Muscle layer of colon (tissue), 2 donors: ENCODE measurements at regions not wholly inside any gene's neighbourhood (a gene's known extent, or its start where the extent isn't known, plus 50 kb on each side); places are given as distances from the start of the nearest gene placed in this dataset.
"Not testable (repeated sequence)": the region's sequence is repeated elsewhere in the genome, so short reads cannot be mapped to it uniquely, and the experiment has no call there.

Experiments
- H3K27ac ChIP-seq: one replicate; pipeline ENCODE4 v1.7.0; 2013; ENCODE audit warnings: low read depth, mild to moderate bottlenecking, low read length, moderate library complexity
- H3K27me3 ChIP-seq, 2 donors: one replicate each; pipeline ENCODE4 v1.7.0; 2013; ENCODE audit warnings: low read length in 2 of 2, mild to moderate bottlenecking in 2 of 2; ENCODE audit not compliant: insufficient read depth in 2 of 2, control insufficient read depth in 1 of 2
- H3K36me3 ChIP-seq: one replicate; pipeline ENCODE4 v1.7.0; 2013; ENCODE audit warnings: mild to moderate bottlenecking, low read length; ENCODE audit not compliant: insufficient read depth
- H3K4me1 ChIP-seq: one replicate; pipeline ENCODE4 v1.7.0; 2013; ENCODE audit warnings: mild to moderate bottlenecking, low read length; ENCODE audit not compliant: insufficient read depth
- H3K4me3 ChIP-seq, 2 donors: one replicate each; pipeline ENCODE4 v1.7.0; 2013; ENCODE audit warnings: low read length in 2 of 2, low read depth in 1 of 2, mild to moderate bottlenecking in 1 of 2, moderate library complexity in 1 of 2
- H3K9ac ChIP-seq: one replicate; pipeline ENCODE4 v1.7.0; 2013; ENCODE audit warnings: low read length
- H3K9me3 ChIP-seq: one replicate; pipeline ENCODE4 v1.7.0; 2013; ENCODE audit warnings: mild to moderate bottlenecking, low read length
- donor health status: abdominal sarcoma.
- donor health status: Adenocarcinoma of cecum.

DNA sequence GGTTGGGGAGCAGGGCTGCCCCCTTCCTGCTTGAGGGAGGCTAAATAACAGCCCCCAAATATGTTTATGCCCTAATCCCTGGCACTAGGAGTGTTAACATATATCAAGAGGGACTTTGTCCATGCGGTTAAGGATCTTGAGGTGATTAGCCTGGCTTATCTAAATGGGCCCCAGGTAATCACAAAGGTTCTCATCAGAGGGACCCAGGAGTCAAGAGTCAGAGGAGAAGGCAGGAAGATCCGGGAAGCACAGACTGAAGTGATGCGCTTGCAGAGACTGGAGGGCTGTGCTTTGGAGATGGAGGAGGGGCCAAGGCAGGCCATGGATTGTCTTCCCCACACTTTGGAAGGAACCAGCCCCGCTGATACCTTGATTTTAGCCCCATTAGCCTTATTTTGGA lies 86.4 kb downstream of the IER5 start:
- Histone ChIP-seq H3K27me3 (no peaks in the 10 kb centered on the region), H3K4me1 (peaks cover 6% of the 10 kb centered on the region), H3K27ac (no peak overlapping the region), H3K36me3 (no peaks in the 10 kb centered on the region), H3K4me3 (no peak overlapping the region), H3K9ac (no peak overlapping the region), H3K9me3 (no peaks in the 10 kb centered on the region)

GRCh38 chr1:181175356-181175910 lies 86.9 kb downstream of the IER5 start:
- H3K4me3 ChIP-seq, result no peak overlapping the region
- no peak overlapping the region for H3K9ac ChIP-seq
- no peaks in the 10 kb centered on the region for H3K36me3 ChIP-seq
- no peaks in the 10 kb centered on the region for H3K27me3 ChIP-seq
- peaks cover 12% of the 10 kb centered on the region for H3K4me1 ChIP-seq
- no peaks in the 10 kb centered on the region for H3K9me3 ChIP-seq
- no peak overlapping the region for H3K27ac ChIP-seq

DNA sequence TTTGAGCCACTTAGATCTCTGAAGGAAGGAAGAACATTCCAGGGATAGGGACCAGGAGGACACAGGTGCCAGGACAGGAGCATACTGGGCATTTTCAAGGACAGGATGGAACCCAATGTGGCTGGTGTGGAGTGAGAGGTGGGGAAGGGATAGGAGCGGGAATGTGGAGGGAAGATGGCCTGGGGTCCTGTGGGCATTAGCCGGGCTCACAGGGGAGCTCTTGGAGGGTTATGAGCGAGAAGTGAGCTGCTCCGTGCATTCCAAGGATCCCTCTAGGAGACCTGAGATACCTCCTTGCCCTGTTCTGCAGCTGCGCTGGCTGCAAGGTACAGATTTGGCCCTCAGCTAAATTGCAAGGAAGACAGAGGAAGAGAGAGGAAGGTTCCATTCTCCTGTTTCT lies 87.5 kb downstream of the IER5 start:
- H3K27me3 ChIP-seq, result no peaks in the 10 kb centered on the region
- no peak overlapping the region for H3K27ac ChIP-seq
- H3K36me3 ChIP-seq, result no peaks in the 10 kb centered on the region
- H3K4me1 ChIP-seq, result peaks cover 15% of the 10 kb centered on the region
- H3K4me3 ChIP-seq, result no peak overlapping the region
- H3K9me3 ChIP-seq, result no peaks in the 10 kb centered on the region
- no peak overlapping the region for H3K9ac ChIP-seq

DNA sequence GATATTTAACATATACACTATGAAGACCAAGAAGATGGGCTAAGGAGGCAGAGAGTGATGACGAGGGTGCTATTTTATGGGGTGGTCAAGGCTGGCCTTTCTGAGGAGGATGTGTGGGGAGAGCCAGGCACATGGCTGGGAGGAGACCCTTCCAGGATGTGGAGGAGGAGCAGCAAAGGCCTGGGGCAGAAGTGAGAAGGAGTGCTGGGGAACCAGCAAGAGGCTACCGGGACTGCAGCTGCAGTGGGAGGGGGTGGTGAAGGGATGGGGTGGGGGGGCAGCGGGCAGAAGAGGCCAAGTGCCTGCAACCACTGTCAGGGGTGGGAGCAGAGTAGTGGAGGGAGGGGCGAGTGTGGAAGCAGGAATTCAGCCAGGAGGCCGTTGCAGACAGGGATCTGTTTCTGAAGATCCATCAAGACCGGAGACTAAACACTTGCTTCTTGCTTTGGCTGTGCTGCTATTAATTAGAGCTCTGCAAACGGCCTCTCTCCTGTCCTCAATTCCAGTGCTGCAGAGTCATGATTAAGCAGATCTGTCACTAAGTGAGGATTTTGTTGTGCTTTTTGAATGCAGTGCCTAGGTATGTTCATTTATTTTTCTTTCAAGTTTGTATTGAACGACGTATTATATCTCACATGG lies 89.9 kb downstream of the IER5 start:
- H3K4me1 ChIP-seq, result peaks cover 15% of the 10 kb centered on the region
- no peak overlapping the region for H3K27ac ChIP-seq
- no peak overlapping the region for H3K4me3 ChIP-seq
- H3K9ac ChIP-seq, result no peak overlapping the region
- no peaks in the 10 kb centered on the region for H3K27me3 ChIP-seq
- no peaks in the 10 kb centered on the region for H3K36me3 ChIP-seq
- no peaks in the 10 kb centered on the region for H3K9me3 ChIP-seq

- H3K9me3 ChIP-seq, result no peaks in the 10 kb centered on the region
- no peak overlapping the region for H3K9ac ChIP-seq
- no peak overlapping the region for H3K4me3 ChIP-seq
- H3K4me1 ChIP-seq, result peaks cover 15% of the 10 kb centered on the region
- no peak overlapping the region for H3K27ac ChIP-seq
- H3K27me3 ChIP-seq, result no peaks in the 10 kb centered on the region
- H3K36me3 ChIP-seq, result no peaks in the 10 kb centered on the region
These were observed 90.9 kb downstream of the IER5 start for GRCh38 chr1:181179279-181179986.

DNA sequence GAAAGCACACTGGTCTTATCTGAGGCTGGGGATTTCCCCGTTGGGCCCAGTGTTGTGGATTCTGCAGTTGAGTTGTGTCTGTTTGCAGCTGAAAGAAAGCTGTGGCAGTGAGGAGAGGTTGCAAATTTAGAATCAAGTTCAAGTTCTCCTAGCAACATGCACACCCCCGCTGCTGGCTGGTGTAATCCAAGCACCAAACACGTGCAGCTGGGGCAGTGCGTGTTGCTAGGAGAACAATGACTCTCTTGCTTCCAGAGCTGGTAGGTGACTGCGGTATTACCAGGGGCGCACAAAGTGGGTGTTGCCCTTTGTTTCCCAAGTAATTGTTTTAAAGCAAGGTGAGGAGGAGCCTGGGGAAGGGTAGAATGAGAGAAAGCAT lies 91.5 kb downstream of the IER5 start:
- no peak overlapping the region for H3K27ac ChIP-seq

DNA sequence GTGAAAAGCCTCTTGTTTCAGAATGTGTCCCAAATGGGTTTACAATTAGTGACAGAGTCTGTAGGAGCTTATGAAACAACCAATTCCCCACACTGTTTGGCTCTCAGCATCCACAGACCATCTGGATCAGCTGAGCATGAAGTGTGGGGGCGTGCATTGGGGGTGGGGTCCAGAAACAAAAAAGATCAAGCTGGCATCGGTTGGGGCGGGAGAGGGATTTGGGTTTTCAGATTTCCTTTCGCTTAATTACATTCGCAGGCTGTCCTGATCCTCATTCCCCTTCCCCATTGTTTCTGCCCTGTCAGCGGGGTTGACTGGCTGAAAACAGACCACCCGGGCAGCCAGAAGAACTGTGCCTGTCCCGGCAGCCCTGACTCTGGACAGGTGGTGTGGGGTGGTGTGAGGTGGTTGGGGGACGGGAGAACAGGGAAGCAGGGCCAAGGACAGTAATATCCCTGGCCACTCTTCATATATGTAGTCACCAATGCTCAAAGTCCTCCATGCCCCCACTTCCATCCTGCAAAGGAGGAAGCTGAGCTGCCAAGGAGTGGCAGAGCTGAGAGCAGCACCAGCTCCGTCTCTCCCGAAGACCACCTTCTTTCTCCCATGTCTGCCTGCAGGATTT lies 92.0 kb downstream of the IER5 start:
- H3K36me3 ChIP-seq, result no peaks in the 10 kb centered on the region
- H3K4me1 ChIP-seq, result peaks cover 15% of the 10 kb centered on the region
- H3K9me3 ChIP-seq, result no peaks in the 10 kb centered on the region
- no peak overlapping the region for H3K27ac ChIP-seq
- no peaks in the 10 kb centered on the region for H3K27me3 ChIP-seq
- H3K4me3 ChIP-seq, result no peak overlapping the region
- no peak overlapping the region for H3K9ac ChIP-seq

More for the DNA sequence above, 91.5 kb downstream of the IER5 start:
- no peaks in the 10 kb centered on the region for H3K36me3 ChIP-seq
- no peaks in the 10 kb centered on the region for H3K27me3 ChIP-seq
- H3K4me3 ChIP-seq, result no peak overlapping the region
- H3K9me3 ChIP-seq, result no peaks in the 10 kb centered on the region
- peaks cover 15% of the 10 kb centered on the region for H3K4me1 ChIP-seq
- H3K9ac ChIP-seq, result no peak overlapping the region

DNA sequence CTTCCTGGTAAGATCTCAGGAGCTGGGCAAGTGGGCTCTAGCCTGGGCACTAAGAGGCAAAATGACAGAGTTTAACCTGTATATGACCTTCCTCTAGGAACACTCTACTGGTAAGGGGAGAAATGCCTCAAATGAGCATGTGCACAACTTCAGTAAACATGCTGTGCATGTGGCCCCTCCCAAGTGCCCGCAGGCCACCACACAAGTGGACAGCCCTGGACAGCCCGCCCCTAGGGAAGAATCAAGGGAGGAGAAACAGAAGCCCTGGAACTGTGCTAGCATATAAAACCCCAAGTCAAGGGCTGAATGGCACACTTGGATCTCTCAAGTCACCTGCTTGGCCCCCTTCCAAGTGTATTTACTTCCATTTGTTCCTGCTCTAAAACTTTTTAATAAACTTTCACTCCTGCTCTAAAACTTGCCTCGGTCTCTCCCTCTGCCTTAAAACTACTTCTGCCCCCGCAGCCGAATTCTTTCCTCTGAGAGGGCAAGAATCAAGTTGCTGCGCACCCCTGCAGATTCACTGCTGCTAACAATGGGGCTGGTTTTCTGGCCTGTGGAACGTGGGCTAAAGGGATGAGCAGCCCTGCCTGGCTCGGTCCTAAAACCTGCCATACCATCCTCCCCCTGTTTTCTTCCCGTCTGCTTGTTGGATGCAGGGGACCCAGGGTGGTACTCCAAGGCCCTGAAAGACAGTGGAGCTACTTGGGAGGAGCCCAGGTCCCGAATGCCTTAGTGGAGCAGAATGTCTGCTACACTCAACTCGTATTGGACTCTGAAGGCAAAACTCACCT lies 93.5 kb downstream of the IER5 start:
- Histone ChIP-seq H3K9me3 (no peaks in the 10 kb centered on the region), H3K27me3 (no peaks in the 10 kb centered on the region), H3K9ac (no peak overlapping the region), H3K4me3 (no peak overlapping the region), H3K4me1 (peaks cover 15% of the 10 kb centered on the region), H3K27ac (no peak overlapping the region), H3K36me3 (no peaks in the 10 kb centered on the region)

GRCh38 chr1:181184621-181185020 lies 96.1 kb downstream of the IER5 start:
- no peaks in the 10 kb centered on the region for H3K36me3 ChIP-seq
- H3K9me3 ChIP-seq, result no peaks in the 10 kb centered on the region
- no peak overlapping the region for H3K9ac ChIP-seq
- peaks cover 11% of the 10 kb centered on the region for H3K4me1 ChIP-seq
- H3K27ac ChIP-seq, result no peak overlapping the region
- no peak overlapping the region for H3K4me3 ChIP-seq
- peaks cover 0 to 4% of the 10 kb centered on the region in 2 donors for H3K27me3 ChIP-seq

DNA sequence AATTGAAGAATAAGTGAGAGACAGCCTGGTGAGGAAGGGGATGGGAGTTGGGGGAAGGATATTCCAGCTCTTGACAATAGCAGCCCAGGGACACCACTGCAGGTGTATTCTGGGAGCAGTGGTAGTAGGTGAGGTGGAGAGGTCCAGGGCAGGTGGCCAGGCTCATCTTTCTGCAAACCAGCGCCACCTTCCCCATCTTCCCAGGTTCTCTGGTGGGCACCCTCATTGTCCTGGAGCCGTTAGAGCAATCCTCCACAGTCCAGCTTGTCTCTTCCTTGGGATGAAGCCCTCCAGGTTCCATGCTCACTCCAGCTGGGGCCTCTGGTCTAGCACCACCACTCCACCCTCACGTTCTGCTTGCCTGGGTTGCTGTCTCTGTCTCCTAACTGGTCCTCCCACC lies 97.0 kb downstream of the IER5 start:
- no peaks in the 10 kb centered on the region for H3K36me3 ChIP-seq
- H3K4me1 ChIP-seq, result peaks cover 2% of the 10 kb centered on the region
- peaks cover 0 to 7% of the 10 kb centered on the region in 2 donors for H3K27me3 ChIP-seq
- H3K27ac ChIP-seq, result no peak overlapping the region
- H3K9ac ChIP-seq, result no peak overlapping the region
- H3K4me3 ChIP-seq, result no peak overlapping the region
- H3K9me3 ChIP-seq, result no peaks in the 10 kb centered on the region

DNA sequence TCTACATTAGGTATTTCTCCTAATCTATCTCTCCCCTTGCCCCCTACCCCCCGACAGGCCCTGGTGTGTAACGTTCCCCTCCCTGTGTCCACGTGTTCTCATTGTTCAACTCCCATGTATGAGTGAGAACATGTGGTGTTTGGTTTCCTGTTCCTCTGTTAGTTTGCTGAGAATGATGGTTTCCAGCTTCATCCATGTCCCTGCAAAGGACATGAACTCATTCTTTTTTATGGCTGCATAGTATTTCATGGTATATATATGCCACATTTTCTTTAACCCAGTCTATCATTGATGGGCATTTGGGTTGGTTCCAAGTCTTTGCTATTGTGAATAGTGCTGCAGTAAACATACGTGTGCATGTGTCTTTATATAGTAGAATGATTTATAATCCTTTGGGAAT lies 97.6 kb downstream of the IER5 start:
- not testable (repeated sequence) for H3K36me3 ChIP-seq, H3K27ac ChIP-seq, H3K4me1 ChIP-seq, H3K9me3 ChIP-seq, H3K9ac ChIP-seq, H3K27me3 ChIP-seq, H3K4me3 ChIP-seq
